ENCODE measurements at regions not wholly inside any gene's neighbourhood (a gene's known extent, or its start where the extent isn't known, plus 50 kb on each side); places are given as distances from the start of the nearest gene placed in this dataset.
"Not testable (repeated sequence)": the region's sequence is repeated elsewhere in the genome, so short reads cannot be mapped to it uniquely, and the experiment has no call there.

DNA sequence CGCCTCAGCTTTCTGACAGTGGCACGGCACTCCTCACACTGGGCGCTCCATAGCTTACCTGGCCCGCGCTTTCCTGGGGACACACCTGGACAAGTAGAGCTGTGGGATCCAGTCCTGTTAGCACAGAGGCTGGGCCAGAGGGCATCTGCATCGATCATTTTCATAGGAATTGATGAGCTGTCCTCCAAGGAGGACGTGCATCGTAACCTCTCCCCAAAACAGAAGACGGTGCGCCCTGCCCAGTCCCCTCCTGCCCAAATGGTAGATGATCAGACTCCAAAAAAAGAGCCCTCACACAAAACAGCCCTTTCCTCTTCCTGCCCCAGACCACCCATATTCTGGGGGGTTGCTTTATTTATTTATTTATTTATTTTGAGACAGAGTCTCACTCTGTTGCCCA is 161.2 kb downstream of the CTTN start:
- H3K27me3 Mint-ChIP-seq (ENCODE audit: insufficient read depth, unreplicated experiment), result no peaks in the 10 kb centered on the region
- Histone ChIP-seq H3K4me1 (no peaks in the 10 kb centered on the region), H3K36me3 (ENCODE audit: control insufficient read depth, insufficient read depth, low read length) (no peaks in the 10 kb centered on the region), H3K9me3 (no peaks in the 10 kb centered on the region), H3K4me3 (ENCODE audit: low read depth, low read length) (no peak overlapping the region), H3K27me3 (replicated peaks; ENCODE audit: control insufficient read depth, insufficient read depth, low read length) (no peaks in the 10 kb centered on the region)
- intact Hi-C loops (cut with micrococcal nuclease; ENCODE audit: unreplicated experiment), result no loop called here
- no peak overlapping the region for H3K27ac Mint-ChIP-seq (ENCODE audit: unreplicated experiment)
- TF ChIP-seq, protein P1, sequence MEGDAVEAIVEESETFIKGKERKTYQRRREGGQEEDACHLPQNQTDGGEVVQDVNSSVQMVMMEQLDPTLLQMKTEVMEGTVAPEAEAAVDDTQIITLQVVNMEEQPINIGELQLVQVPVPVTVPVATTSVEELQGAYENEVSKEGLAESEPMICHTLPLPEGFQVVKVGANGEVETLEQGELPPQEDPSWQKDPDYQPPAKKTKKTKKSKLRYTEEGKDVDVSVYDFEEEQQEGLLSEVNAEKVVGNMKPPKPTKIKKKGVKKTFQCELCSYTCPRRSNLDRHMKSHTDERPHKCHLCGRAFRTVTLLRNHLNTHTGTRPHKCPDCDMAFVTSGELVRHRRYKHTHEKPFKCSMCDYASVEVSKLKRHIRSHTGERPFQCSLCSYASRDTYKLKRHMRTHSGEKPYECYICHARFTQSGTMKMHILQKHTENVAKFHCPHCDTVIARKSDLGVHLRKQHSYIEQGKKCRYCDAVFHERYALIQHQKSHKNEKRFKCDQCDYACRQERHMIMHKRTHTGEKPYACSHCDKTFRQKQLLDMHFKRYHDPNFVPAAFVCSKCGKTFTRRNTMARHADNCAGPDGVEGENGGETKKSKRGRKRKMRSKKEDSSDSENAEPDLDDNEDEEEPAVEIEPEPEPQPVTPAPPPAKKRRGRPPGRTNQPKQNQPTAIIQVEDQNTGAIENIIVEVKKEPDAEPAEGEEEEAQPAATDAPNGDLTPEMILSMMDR (IDR thresholded peaks at IDR 0.05; ENCODE audit: insufficient read depth in 1 of 2, low read depth in 1 of 2, low read length in 1 of 2, severe bottlenecking in 1 of 2, unreplicated experiment in 1 of 2), result no peak
- H3K9me3 Mint-ChIP-seq (ENCODE audit: unreplicated experiment), result peaks cover 10% of the 10 kb centered on the region
- no peaks in the 10 kb centered on the region for H3K4me1 Mint-ChIP-seq (ENCODE audit: low read depth, unreplicated experiment)
- ChIA-PET POLR2A (no interaction called here), CTCF (no interaction called here)
- BruUV-seq (replicated peaks), result no TSS peak
- DNase-seq, result no peak
- no peak overlapping the region for H3K4me3 Mint-ChIP-seq (ENCODE audit: unreplicated experiment)
- peaks cover 31% of the 10 kb centered on the region for H3K36me3 Mint-ChIP-seq (ENCODE audit: insufficient read depth, unreplicated experiment)

GRCh38 chr11:70560621-70561020 is 162.3 kb downstream of the CTTN start:
- POLR2A ChIA-PET, result interaction anchor here (0.7 kb wide), 1 partner anchor 15 kb away, joined by 4 read pairs; no protein-coding TSS in a partner anchor
- H3K9me3 ChIP-seq; H3K27me3 Mint-ChIP-seq (ENCODE audit: insufficient read depth, unreplicated experiment); H3K27ac Mint-ChIP-seq (ENCODE audit: unreplicated experiment); H3K36me3 ChIP-seq (ENCODE audit: control insufficient read depth, insufficient read depth, low read length); H3K4me3 ChIP-seq (ENCODE audit: low read depth, low read length); H3K4me3 Mint-ChIP-seq (ENCODE audit: unreplicated experiment); H3K4me1 Mint-ChIP-seq (ENCODE audit: low read depth, unreplicated experiment); H3K4me1 ChIP-seq; BruUV-seq (replicated peaks); intact Hi-C loops (cut with micrococcal nuclease; ENCODE audit: unreplicated experiment); DNase-seq; H3K27me3 ChIP-seq (replicated peaks; ENCODE audit: control insufficient read depth, insufficient read depth, low read length): not testable (repeated sequence)
- H3K36me3 Mint-ChIP-seq (ENCODE audit: insufficient read depth, unreplicated experiment), result peaks cover 28% of the 10 kb centered on the region
- CTCF ChIA-PET, result interaction anchor here (0.6 kb wide), 2 partner anchors 46 to 587 kb away, joined by 3 read pairs; no protein-coding TSS in a partner anchor
- peaks cover 10% of the 10 kb centered on the region for H3K9me3 Mint-ChIP-seq (ENCODE audit: unreplicated experiment)

GRCh38 chr11:70566768-70567530 is 168.6 kb downstream of the CTTN start:
- no peaks in the 10 kb centered on the region for H3K36me3 ChIP-seq (ENCODE audit: control insufficient read depth, insufficient read depth, low read length)
- H3K27me3 ChIP-seq (replicated peaks; ENCODE audit: control insufficient read depth, insufficient read depth, low read length), result no peaks in the 10 kb centered on the region
- Mint-ChIP-seq H3K27ac (ENCODE audit: unreplicated experiment) (no peak overlapping the region), H3K36me3 (ENCODE audit: insufficient read depth, unreplicated experiment) (peaks cover 39% of the 10 kb centered on the region), H3K4me1 (ENCODE audit: low read depth, unreplicated experiment) (no peaks in the 10 kb centered on the region), H3K9me3 (ENCODE audit: unreplicated experiment) (peaks cover 10% of the 10 kb centered on the region), H3K27me3 (ENCODE audit: insufficient read depth, unreplicated experiment) (no peaks in the 10 kb centered on the region), H3K4me3 (ENCODE audit: unreplicated experiment) (no peak overlapping the region)
- H3K4me1 ChIP-seq, result no peaks in the 10 kb centered on the region
- H3K4me3 ChIP-seq (ENCODE audit: low read depth, low read length), result no peak overlapping the region
- intact Hi-C loops (cut with micrococcal nuclease; ENCODE audit: unreplicated experiment), result no loop called here
- ChIA-PET CTCF (no interaction called here), POLR2A (no interaction called here)
- no peaks in the 10 kb centered on the region for H3K9me3 ChIP-seq
- TF ChIP-seq, protein P1 (IDR thresholded peaks at IDR 0.05; ENCODE audit: insufficient read depth in 1 of 2, low read depth in 1 of 2, low read length in 1 of 2, severe bottlenecking in 1 of 2, unreplicated experiment in 1 of 2), result no peak
- DNase-seq, result no peak
- no TSS peak for BruUV-seq (replicated peaks)

Measured in Caco-2 (cell line).